ENCODE measurements at regions not wholly inside any gene's neighbourhood (a gene's known extent, or its start where the extent isn't known, plus 50 kb on each side); places are given as distances from the start of the nearest gene placed in this dataset.
"Not testable (repeated sequence)": the region's sequence is repeated elsewhere in the genome, so short reads cannot be mapped to it uniquely, and the experiment has no call there.

GRCh38 chr16:85220125-85220839 is 108.0 kb upstream of the CIBAR2 start:
- no peak for DNase-seq (ENCODE audit: extremely low read depth in 1 of 2, low read depth in 1 of 2)

GRCh38 chr16:85220964-85221731 is 108.9 kb upstream of the CIBAR2 start:
- no peak for DNase-seq (ENCODE audit: extremely low read depth in 1 of 2, low read depth in 1 of 2)

- DNase-seq (ENCODE audit: extremely low read depth in 1 of 2, low read depth in 1 of 2), result no peak
These were observed 109.5 kb upstream of the CIBAR2 start for GRCh38 chr16:85221771-85222154.

- no peak for DNase-seq (ENCODE audit: extremely low read depth in 1 of 2, low read depth in 1 of 2)
These were observed 110.0 kb upstream of the CIBAR2 start for GRCh38 chr16:85222155-85222863.

- DNase-seq (ENCODE audit: extremely low read depth in 1 of 2, low read depth in 1 of 2), result no peak
These were observed 113.0 kb upstream of the CIBAR2 start for GRCh38 chr16:85225257-85225656.

GRCh38 chr16:85225721-85226120 is 113.4 kb upstream of the CIBAR2 start:
- DNase-seq (ENCODE audit: extremely low read depth in 1 of 2, low read depth in 1 of 2), result no peak

GRCh38 chr16:85227084-85227945 is 115.0 kb upstream of the CIBAR2 start:
- no peak for DNase-seq (ENCODE audit: extremely low read depth in 1 of 2, low read depth in 1 of 2)

GRCh38 chr16:85227946-85228862 is 115.9 kb upstream of the CIBAR2 start:
- no peak for DNase-seq (ENCODE audit: extremely low read depth in 1 of 2, low read depth in 1 of 2)

- DNase-seq (ENCODE audit: extremely low read depth in 1 of 2, low read depth in 1 of 2), result no peak
These were observed 116.7 kb upstream of the CIBAR2 start for GRCh38 chr16:85228970-85229430.

- no peak for DNase-seq (ENCODE audit: extremely low read depth in 1 of 2, low read depth in 1 of 2)
These were observed 117.7 kb upstream of the CIBAR2 start for GRCh38 chr16:85229869-85230462.

GRCh38 chr16:85230764-85231383 is 118.6 kb upstream of the CIBAR2 start:
- DNase-seq (ENCODE audit: extremely low read depth in 1 of 2, low read depth in 1 of 2), result not testable (repeated sequence)

GRCh38 chr16:85231959-85232358 is 119.7 kb upstream of the CIBAR2 start:
- no peak for DNase-seq (ENCODE audit: extremely low read depth in 1 of 2, low read depth in 1 of 2)

GRCh38 chr16:85232369-85233142 is 120.3 kb upstream of the CIBAR2 start:
- DNase-seq (ENCODE audit: extremely low read depth in 1 of 2, low read depth in 1 of 2), result no peak

- no peak for DNase-seq (ENCODE audit: extremely low read depth in 1 of 2, low read depth in 1 of 2)
These were observed 121.2 kb upstream of the CIBAR2 start for GRCh38 chr16:85233516-85233915.

GRCh38 chr16:85234310-85235204 is 122.3 kb upstream of the CIBAR2 start:
- no peak for DNase-seq (ENCODE audit: extremely low read depth in 1 of 2, low read depth in 1 of 2)

GRCh38 chr16:85235991-85236817 is 123.9 kb upstream of the CIBAR2 start:
- no peak for DNase-seq (ENCODE audit: extremely low read depth in 1 of 2, low read depth in 1 of 2)
